ENCODE measurements at regions not wholly inside any gene's neighbourhood (a gene's known extent, or its start where the extent isn't known, plus 50 kb on each side); places are given as distances from the start of the nearest gene placed in this dataset.

GRCh38 chr22:48513446-48513845 is 1314.2 kb downstream of the BRD1 start:
- Histone ChIP-seq H3K36me3 (ENCODE audit: insufficient read depth, low read length) (no peaks in the 10 kb centered on the region), H3F3A (ENCODE audit: low read depth) (no peaks in the 10 kb centered on the region), H3K9ac (ENCODE audit: low read depth, low read length, poor library complexity, severe bottlenecking) (no peak overlapping the region), H3K27me3 (ENCODE audit: insufficient read depth, low read length, poor library complexity, severe bottlenecking) (no peaks in the 10 kb centered on the region), H3K4me3 (ENCODE audit: low read length, poor library complexity, severe bottlenecking) (no peak overlapping the region), H3K9me2 (replicated peaks; ENCODE audit: low read depth, low read length) (no peaks in the 10 kb centered on the region), H2AFZ (ENCODE audit: low read length) (no peak overlapping the region), H3K4me1 (ENCODE audit: insufficient read depth, low read length, poor library complexity, severe bottlenecking) (no peaks in the 10 kb centered on the region), H3K4me2 (ENCODE audit: low read depth, low read length, poor library complexity, severe bottlenecking) (no peak overlapping the region), H3K79me2 (ENCODE audit: insufficient read depth, low read length) (no peaks in the 10 kb centered on the region), H4K20me1 (ENCODE audit: insufficient read depth, low read length, poor library complexity, severe bottlenecking) (no peaks in the 10 kb centered on the region), H3K9me3 (ENCODE audit: insufficient read depth, low read depth, low read length) (no peaks in the 10 kb centered on the region; the same call in 1 of the 2 replicates)
- TF ChIP-seq CTCF (conservative IDR thresholded peaks at IDR 0.05; ENCODE audit: low read length) = no peak
- TF ChIP-seq EZH2phosphoT487 (IDR thresholded peaks at IDR 0.05; ENCODE audit: borderline replicate concordance) = no peak

DNA sequence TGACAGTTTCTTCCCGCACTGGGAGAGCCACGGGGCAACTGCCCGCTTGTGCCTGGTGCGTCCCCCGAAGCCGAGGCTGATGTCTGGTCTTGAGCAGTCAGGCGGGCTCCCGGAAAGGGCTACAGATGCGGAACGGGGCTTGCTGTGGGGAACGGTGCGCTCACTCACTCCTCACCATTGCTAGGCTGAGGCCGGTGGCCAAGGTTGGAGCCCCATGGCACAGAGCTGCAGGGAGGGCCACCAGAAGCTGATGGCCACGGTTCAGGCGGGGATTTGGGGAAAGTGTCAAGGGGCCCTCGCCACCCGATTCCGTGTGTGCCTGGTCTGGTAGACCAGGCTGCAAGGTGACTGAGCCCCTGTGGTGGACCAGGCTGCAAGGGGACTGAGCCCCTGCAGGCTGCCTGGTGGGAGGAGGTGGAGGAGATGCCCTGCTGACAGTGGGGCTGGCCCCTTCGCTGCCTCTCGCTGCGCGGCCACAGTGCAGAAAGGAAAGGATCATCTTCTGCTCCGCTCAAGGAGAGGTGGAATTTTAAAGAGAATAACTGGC is 1315.8 kb downstream of the BRD1 start:
- Histone ChIP-seq H3F3A (ENCODE audit: low read depth) (no peaks in the 10 kb centered on the region), H3K27me3 (ENCODE audit: insufficient read depth, low read length, poor library complexity, severe bottlenecking) (no peaks in the 10 kb centered on the region), H2AFZ (ENCODE audit: low read length) (no peak overlapping the region), H3K9ac (ENCODE audit: low read depth, low read length, poor library complexity, severe bottlenecking) (no peak overlapping the region), H3K79me2 (ENCODE audit: insufficient read depth, low read length) (no peaks in the 10 kb centered on the region), H3K9me2 (replicated peaks; ENCODE audit: low read depth, low read length) (no peaks in the 10 kb centered on the region), H3K4me1 (ENCODE audit: insufficient read depth, low read length, poor library complexity, severe bottlenecking) (no peaks in the 10 kb centered on the region), H3K36me3 (ENCODE audit: insufficient read depth, low read length) (no peaks in the 10 kb centered on the region), H3K4me2 (ENCODE audit: low read depth, low read length, poor library complexity, severe bottlenecking) (no peak overlapping the region), H4K20me1 (ENCODE audit: insufficient read depth, low read length, poor library complexity, severe bottlenecking) (no peaks in the 10 kb centered on the region), H3K4me3 (ENCODE audit: low read length, poor library complexity, severe bottlenecking) (no peak overlapping the region), H3K9me3 (ENCODE audit: insufficient read depth, low read depth, low read length) (no peaks in the 10 kb centered on the region; the same call in 1 of the 2 replicates)
- TF ChIP-seq EZH2phosphoT487 (IDR thresholded peaks at IDR 0.05; ENCODE audit: borderline replicate concordance) (no peak), CTCF (conservative IDR thresholded peaks at IDR 0.05; ENCODE audit: low read length) (no peak)

DNA sequence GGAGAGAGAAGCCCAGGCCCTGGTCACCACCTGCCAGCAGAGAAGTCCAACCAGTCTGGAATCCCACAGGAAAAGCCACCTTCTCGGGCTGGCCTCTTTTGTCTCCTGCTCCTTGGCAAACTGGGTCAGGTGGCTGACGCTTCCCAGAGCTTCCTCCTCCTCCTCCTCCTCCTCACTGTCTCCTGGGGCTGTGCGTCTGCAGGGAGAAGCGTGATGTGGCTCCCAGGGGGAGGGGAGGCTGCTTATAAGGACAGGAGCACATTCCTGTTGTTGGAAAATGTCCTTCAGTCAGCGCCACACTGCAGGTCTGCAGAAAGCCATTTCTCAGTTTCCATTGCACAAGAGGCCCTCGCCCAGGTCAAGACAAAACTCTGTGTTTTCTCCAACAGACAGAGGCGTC is 1316.5 kb downstream of the BRD1 start:
- no peak overlapping the region for H3K4me2 ChIP-seq (ENCODE audit: low read depth, low read length, poor library complexity, severe bottlenecking)
- H3K79me2 ChIP-seq (ENCODE audit: insufficient read depth, low read length) = no peaks in the 10 kb centered on the region

More for the DNA sequence above, 1316.5 kb downstream of the BRD1 start:
- Histone ChIP-seq H3K27me3 (ENCODE audit: insufficient read depth, low read length, poor library complexity, severe bottlenecking) (no peaks in the 10 kb centered on the region), H3F3A (ENCODE audit: low read depth) (no peaks in the 10 kb centered on the region), H3K4me1 (ENCODE audit: insufficient read depth, low read length, poor library complexity, severe bottlenecking) (no peaks in the 10 kb centered on the region), H3K9ac (ENCODE audit: low read depth, low read length, poor library complexity, severe bottlenecking) (no peak overlapping the region), H3K9me2 (replicated peaks; ENCODE audit: low read depth, low read length) (no peaks in the 10 kb centered on the region), H3K9me3 (ENCODE audit: insufficient read depth, low read depth, low read length) (no peaks in the 10 kb centered on the region; the same call in 1 of the 2 replicates), H4K20me1 (ENCODE audit: insufficient read depth, low read length, poor library complexity, severe bottlenecking) (no peaks in the 10 kb centered on the region), H3K4me3 (ENCODE audit: low read length, poor library complexity, severe bottlenecking) (no peak overlapping the region), H2AFZ (ENCODE audit: low read length) (no peak overlapping the region), H3K36me3 (ENCODE audit: insufficient read depth, low read length) (no peaks in the 10 kb centered on the region)
- TF ChIP-seq CTCF (conservative IDR thresholded peaks at IDR 0.05; ENCODE audit: low read length) (no peak), EZH2phosphoT487 (IDR thresholded peaks at IDR 0.05; ENCODE audit: borderline replicate concordance) (no peak)
